ENCODE measurements at regions not wholly inside any gene's neighbourhood (a gene's known extent, or its start where the extent isn't known, plus 50 kb on each side); places are given as distances from the start of the nearest gene placed in this dataset.

- TF ChIP-seq CTCF (IDR thresholded peaks at IDR 0.05; ENCODE audit: low read depth, low read length) = no peak
- no peak overlapping the region for H3K4me3 ChIP-seq (ENCODE audit: low read depth, low read length)
Observed at GRCh38 chr5:29077451-29077850, 2039.1 kb upstream of the CDH9 start.

- TF ChIP-seq CTCF (IDR thresholded peaks at IDR 0.05; ENCODE audit: low read depth, low read length) = no peak
- no peak overlapping the region for H3K4me3 ChIP-seq (ENCODE audit: low read depth, low read length)
Observed at GRCh38 chr5:29069104-29069402, 2030.7 kb upstream of the CDH9 start.

- H3K4me3 ChIP-seq (ENCODE audit: low read depth, low read length) = no peak overlapping the region
- TF ChIP-seq CTCF (IDR thresholded peaks at IDR 0.05; ENCODE audit: low read depth, low read length) = no peak
Observed at GRCh38 chr5:29061381-29061780, 2023.0 kb upstream of the CDH9 start.

GRCh38 chr5:29054694-29055093, 2016.3 kb upstream of the CDH9 start:
- H3K4me3 ChIP-seq (ENCODE audit: low read depth, low read length) = no peak overlapping the region
- no peak for TF ChIP-seq CTCF (IDR thresholded peaks at IDR 0.05; ENCODE audit: low read depth, low read length)

- no peak for TF ChIP-seq CTCF (IDR thresholded peaks at IDR 0.05; ENCODE audit: low read depth, low read length)
- H3K4me3 ChIP-seq (ENCODE audit: low read depth, low read length) = no peak overlapping the region
Observed at GRCh38 chr5:29054282-29054681, 2015.9 kb upstream of the CDH9 start.

GRCh38 chr5:29051509-29051908, 2013.1 kb upstream of the CDH9 start:
- no peak for TF ChIP-seq CTCF (IDR thresholded peaks at IDR 0.05; ENCODE audit: low read depth, low read length)
- H3K4me3 ChIP-seq (ENCODE audit: low read depth, low read length) = no peak overlapping the region

- no peak for TF ChIP-seq CTCF (IDR thresholded peaks at IDR 0.05; ENCODE audit: low read depth, low read length)
- no peak overlapping the region for H3K4me3 ChIP-seq (ENCODE audit: low read depth, low read length)
Observed at GRCh38 chr5:29042152-29042551, 2003.8 kb upstream of the CDH9 start.

Data from WI38 (cell line).